Sigmoid colon (tissue), 6 donors: ENCODE measurements at regions not wholly inside any gene's neighbourhood (a gene's known extent, or its start where the extent isn't known, plus 50 kb on each side); places are given as distances from the start of the nearest gene placed in this dataset.

Experiments
- DNase-seq: peaks from one replicate; pipeline ENCODE4 v3.0.0-alpha.2; 2019
- H3K27ac ChIP-seq, 4 donors: fragments of 200-600 bp; sonication (generic); one replicate each; pipeline ENCODE4 v1.5.1; 2016 to 2019; ENCODE audit warnings: mild to moderate bottlenecking in 1 of 4
- H3K27me3 ChIP-seq, 3 donors: fragments of 200-600 bp; sonication (generic); one replicate each; pipeline ENCODE4 v1.5.1; 2019; ENCODE audit warnings: mild to moderate bottlenecking in 1 of 3
- H3K36me3 ChIP-seq, 4 donors: fragments of 200-600 bp; sonication (generic); one replicate each; pipeline ENCODE4 v1.5.1; 2016 to 2019
- H3K4me1 ChIP-seq, 4 donors: fragments of 200-600 bp; sonication (generic); one replicate each; pipeline ENCODE4 v1.5.1; 2017 to 2019
- H3K4me3 ChIP-seq, 4 donors: fragments of 200-600 bp; sonication (generic); one replicate each; pipeline ENCODE4 v1.5.1; 2017 to 2019; ENCODE audit warnings: mild to moderate bottlenecking in 2 of 4, moderate library complexity in 1 of 4
- H3K9me3 ChIP-seq, 4 donors: fragments of 200-600 bp in 3 of 4; sonication (generic) in 3 of 4; one replicate each; pipeline versions ENCODE4 v1.5.1 to v1.6.1; 2013 to 2019
- EP300 ChIP-seq, 4 donors: sonication (generic); formaldehyde crosslinking; IDR thresholded peaks; one replicate each; pipeline ENCODE4 v1.6.1; 2017; ENCODE audit warnings: antibody characterized with exemption in 4 of 4
- POLR2A ChIP-seq, 2 donors: fragments of 450-650 bp; IDR thresholded peaks; one replicate each; pipeline ENCODE4 v1.6.1; 2016; ENCODE audit warnings: antibody characterized with exemption in 2 of 2, mild to moderate bottlenecking in 2 of 2, moderate library complexity in 2 of 2
- POLR2AphosphoS5 ChIP-seq, 4 donors: sonication (generic); formaldehyde crosslinking; IDR thresholded peaks; one replicate each; pipeline ENCODE4 v1.6.1; 2017; ENCODE audit warnings: antibody characterized with exemption in 4 of 4
- WGBS, 2 donors: extraction: QIAGEN DNeasy Blood & Tissue Kit; methylation state at CpG; one replicate each; pipeline ENCODE4 v1.1.7; 2013; 5-methylcytosine and 5-hydroxymethylcytosine counted together
- intact Hi-C: fragments of 100-400 bp; cut with DNase I; formaldehyde crosslinking; loops from one replicate; pipeline ENCODE4 v1.15.1; 2023
- TF ChIP-seq, protein P1 (sequence below), 4 experiments: fragments of 450-650 bp in 3 of 4; fragments of 200-600 bp in 1 of 4; IDR thresholded peaks; one replicate each; pipeline ENCODE4 v1.5.1; 2016 to 2019; ENCODE audit warnings: antibody characterized with exemption in 4 of 4, mild to moderate bottlenecking in 3 of 4, moderate library complexity in 2 of 4
- donor health status: healthy with polysubstance abuse.
- donor health status: healthy.

DNA sequence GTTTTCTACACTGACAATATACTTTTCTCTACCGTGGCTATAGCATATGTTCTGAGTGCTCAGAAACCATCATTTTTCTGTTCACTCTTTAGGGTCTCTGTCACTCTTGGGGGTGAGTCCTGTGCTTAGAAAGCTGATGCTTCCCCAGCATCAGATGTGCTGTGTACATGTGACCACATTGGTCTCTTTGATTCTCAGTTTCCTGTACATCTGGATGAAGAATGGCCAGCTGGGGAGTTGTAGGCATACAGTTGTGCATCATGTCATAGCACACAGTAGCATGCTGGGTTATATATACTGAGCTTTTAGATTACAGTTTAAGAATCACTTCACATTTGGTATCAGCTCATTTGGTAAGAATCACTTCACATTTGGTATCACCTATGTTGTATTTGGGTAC lies 238.6 kb upstream of the PREP start:
- no peaks in the 10 kb centered on the region for H3K9me3 ChIP-seq
- H3K27me3 ChIP-seq, result no peaks in the 10 kb centered on the region
- DNase-seq, result no peak
- peaks cover 0 to 25% (median 19%) of the 10 kb centered on the region in 4 donors for H3K4me1 ChIP-seq
- no peak overlapping the region for H3K27ac ChIP-seq
- H3K4me3 ChIP-seq, result no peak overlapping the region
- 83 to 95% methylated on average over 1 of the region's 1 CpG for WGBS, 2 donors
- no peaks in the 10 kb centered on the region for H3K36me3 ChIP-seq
- intact Hi-C loops, result no loop called here
- TF ChIP-seq POLR2AphosphoS5 (IDR thresholded peaks at IDR 0.05) (no peak), POLR2A (IDR thresholded peaks at IDR 0.05) (no peak), EP300 (IDR thresholded peaks at IDR 0.05) (no peak)
- TF ChIP-seq, protein P1, sequence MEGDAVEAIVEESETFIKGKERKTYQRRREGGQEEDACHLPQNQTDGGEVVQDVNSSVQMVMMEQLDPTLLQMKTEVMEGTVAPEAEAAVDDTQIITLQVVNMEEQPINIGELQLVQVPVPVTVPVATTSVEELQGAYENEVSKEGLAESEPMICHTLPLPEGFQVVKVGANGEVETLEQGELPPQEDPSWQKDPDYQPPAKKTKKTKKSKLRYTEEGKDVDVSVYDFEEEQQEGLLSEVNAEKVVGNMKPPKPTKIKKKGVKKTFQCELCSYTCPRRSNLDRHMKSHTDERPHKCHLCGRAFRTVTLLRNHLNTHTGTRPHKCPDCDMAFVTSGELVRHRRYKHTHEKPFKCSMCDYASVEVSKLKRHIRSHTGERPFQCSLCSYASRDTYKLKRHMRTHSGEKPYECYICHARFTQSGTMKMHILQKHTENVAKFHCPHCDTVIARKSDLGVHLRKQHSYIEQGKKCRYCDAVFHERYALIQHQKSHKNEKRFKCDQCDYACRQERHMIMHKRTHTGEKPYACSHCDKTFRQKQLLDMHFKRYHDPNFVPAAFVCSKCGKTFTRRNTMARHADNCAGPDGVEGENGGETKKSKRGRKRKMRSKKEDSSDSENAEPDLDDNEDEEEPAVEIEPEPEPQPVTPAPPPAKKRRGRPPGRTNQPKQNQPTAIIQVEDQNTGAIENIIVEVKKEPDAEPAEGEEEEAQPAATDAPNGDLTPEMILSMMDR (IDR thresholded peaks at IDR 0.05), result no peak

DNA sequence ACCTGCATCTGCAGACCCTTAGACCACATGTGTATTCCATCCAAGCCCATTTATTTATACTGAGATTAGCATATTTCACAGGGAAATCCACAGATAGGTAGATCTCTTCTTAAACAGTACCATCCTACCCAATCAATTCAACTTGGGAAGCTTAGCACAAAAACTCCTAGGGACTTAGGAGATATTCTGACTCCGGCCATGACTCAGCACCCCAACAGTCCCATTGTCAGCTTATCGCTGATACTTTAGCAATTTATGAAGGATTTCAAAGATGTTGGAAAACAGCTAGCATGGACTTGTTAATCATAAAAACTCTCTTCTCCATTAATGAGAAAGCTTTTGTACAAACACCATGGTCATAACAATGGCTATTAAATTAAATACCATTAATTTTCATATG lies 236.2 kb upstream of the PREP start:
- TF ChIP-seq, protein P1 (IDR thresholded peaks at IDR 0.05), result no peak
- no peak for TF ChIP-seq EP300 (IDR thresholded peaks at IDR 0.05)
- TF ChIP-seq POLR2A (IDR thresholded peaks at IDR 0.05), result no peak
- TF ChIP-seq POLR2AphosphoS5 (IDR thresholded peaks at IDR 0.05), result no peak
- no peaks in the 10 kb centered on the region for H3K9me3 ChIP-seq
- intact Hi-C loops, result no loop called here
- no peak overlapping the region for H3K4me3 ChIP-seq
- no peaks in the 10 kb centered on the region for H3K27me3 ChIP-seq
- no peaks in the 10 kb centered on the region for H3K36me3 ChIP-seq
- H3K27ac ChIP-seq, result no peak overlapping the region
- WGBS, 2 donors, result 97 to 98% methylated on average over 2 of the region's 2 CpGs
- no peak for DNase-seq
- H3K4me1 ChIP-seq, result peaks cover 0 to 3% (median under 1%) of the 10 kb centered on the region in 4 donors

DNA sequence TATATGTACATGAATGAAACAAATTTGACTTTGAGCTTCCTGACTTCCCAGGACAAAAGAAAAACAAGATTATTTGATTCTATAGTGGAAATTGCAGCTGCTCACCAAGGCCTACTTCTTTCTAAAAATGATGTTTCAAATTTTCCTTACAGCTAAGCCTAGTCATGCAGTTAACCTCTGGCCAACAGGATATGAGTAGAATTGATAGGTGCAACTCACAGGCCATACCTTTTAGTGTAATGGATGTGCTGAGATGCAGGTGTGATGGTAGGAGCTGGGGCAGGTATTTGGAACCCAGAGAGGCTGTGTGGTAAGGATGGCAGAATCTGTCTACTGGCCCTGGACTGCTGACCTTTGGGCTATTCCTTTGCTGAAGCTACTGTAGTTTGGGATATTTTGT lies 230.9 kb upstream of the PREP start:
- TF ChIP-seq POLR2AphosphoS5 (IDR thresholded peaks at IDR 0.05), result no peak
- TF ChIP-seq EP300 (IDR thresholded peaks at IDR 0.05), result no peak
- TF ChIP-seq, protein P1 (IDR thresholded peaks at IDR 0.05), result no peak
- no peak for TF ChIP-seq POLR2A (IDR thresholded peaks at IDR 0.05)

DNA sequence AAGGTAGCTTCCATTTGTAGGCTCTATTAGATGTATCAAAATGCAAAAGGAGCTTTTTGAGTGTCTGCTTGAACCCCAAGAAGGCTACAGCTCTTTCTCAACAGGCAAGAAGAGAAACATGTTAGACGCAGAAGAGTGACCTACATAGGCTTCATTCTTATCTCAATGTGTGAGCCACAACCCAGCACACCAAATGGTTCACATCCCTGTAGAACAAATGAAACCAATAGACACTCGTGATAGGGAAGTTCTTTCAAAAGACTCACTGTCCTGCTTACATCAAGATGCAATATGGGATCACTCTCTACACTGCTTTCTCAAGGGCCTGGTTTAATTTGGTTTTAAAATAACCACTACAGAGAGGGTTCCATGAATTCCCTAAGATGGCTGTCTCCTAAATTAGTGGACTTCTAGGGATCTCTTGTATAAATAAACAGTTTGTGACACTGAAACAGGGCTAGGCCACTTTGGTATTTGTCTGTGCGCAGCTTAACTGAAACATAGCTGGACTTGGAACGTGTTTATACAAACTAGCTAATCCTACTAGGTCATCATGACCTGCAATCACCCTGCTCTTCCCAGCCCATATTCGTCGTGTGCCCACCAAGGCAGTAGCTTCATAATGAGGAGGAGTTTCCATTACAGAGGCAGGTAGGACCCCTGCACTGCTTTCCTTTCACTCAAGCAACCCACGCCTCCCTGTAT lies 225.4 kb upstream of the PREP start:
- WGBS, 2 donors, result 84 to 87% methylated on average over 7 of the region's 7 CpGs
- Histone ChIP-seq H3K27ac (no peak overlapping the region), H3K4me1 (no peaks in the 10 kb centered on the region), H3K36me3 (no peaks in the 10 kb centered on the region), H3K4me3 (no peak overlapping the region), H3K9me3 (no peaks in the 10 kb centered on the region), H3K27me3 (no peaks in the 10 kb centered on the region)
- intact Hi-C loops, result no loop called here
- no peak for DNase-seq
- TF ChIP-seq POLR2AphosphoS5 (IDR thresholded peaks at IDR 0.05) (no peak), EP300 (IDR thresholded peaks at IDR 0.05) (no peak), POLR2A (IDR thresholded peaks at IDR 0.05) (no peak)
- TF ChIP-seq, protein P1 (IDR thresholded peaks at IDR 0.05), result no peak

More for the DNA sequence above, 230.9 kb upstream of the PREP start:
- intact Hi-C loops, result no loop called here
- Histone ChIP-seq H3K27me3 (no peaks in the 10 kb centered on the region), H3K36me3 (no peaks in the 10 kb centered on the region), H3K27ac (no peak overlapping the region), H3K4me1 (no peaks in the 10 kb centered on the region), H3K9me3 (no peaks in the 10 kb centered on the region), H3K4me3 (no peak overlapping the region)
- no peak for DNase-seq
